ENCODE measurements at regions not wholly inside any gene's neighbourhood (a gene's known extent, or its start where the extent isn't known, plus 50 kb on each side); places are given as distances from the start of the nearest gene placed in this dataset.

- Histone ChIP-seq H3K27me3 (replicated peaks; ENCODE audit: control insufficient read depth, insufficient read depth, low read length) (no peaks in the 10 kb centered on the region), H3K4me1 (no peaks in the 10 kb centered on the region), H3K36me3 (ENCODE audit: control insufficient read depth, insufficient read depth, low read length) (no peaks in the 10 kb centered on the region), H3K9me3 (no peaks in the 10 kb centered on the region), H3K4me3 (ENCODE audit: low read depth, low read length) (no peak overlapping the region)
- no peak for DNase-seq
- Mint-ChIP-seq H3K27ac (ENCODE audit: unreplicated experiment) (no peak overlapping the region), H3K9me3 (ENCODE audit: unreplicated experiment) (no peaks in the 10 kb centered on the region), H3K4me3 (ENCODE audit: unreplicated experiment) (no peak overlapping the region), H3K36me3 (ENCODE audit: insufficient read depth, unreplicated experiment) (no peaks in the 10 kb centered on the region), H3K27me3 (ENCODE audit: insufficient read depth, unreplicated experiment) (peaks cover 2% of the 10 kb centered on the region), H3K4me1 (ENCODE audit: low read depth, unreplicated experiment) (no peaks in the 10 kb centered on the region)
- CTCF ChIA-PET: no interaction called here
- BruUV-seq (replicated peaks): no TSS peak
- TF ChIP-seq CTCF (IDR thresholded peaks at IDR 0.05; ENCODE audit: insufficient read depth in 1 of 2, low read depth in 1 of 2, low read length in 1 of 2, severe bottlenecking in 1 of 2, unreplicated experiment in 1 of 2): no peak
- intact Hi-C loops (cut with micrococcal nuclease; ENCODE audit: unreplicated experiment): no loop called here
- POLR2A ChIA-PET: no interaction called here
Measured at GRCh38 chr3:25071846-25072245, 356.2 kb upstream of the RARB start.

- BruUV-seq (replicated peaks): no TSS peak
- no peaks in the 10 kb centered on the region for H3K4me1 ChIP-seq
- no peaks in the 10 kb centered on the region for H3K9me3 Mint-ChIP-seq (ENCODE audit: unreplicated experiment)
- CTCF ChIA-PET: no interaction called here
- H3K27ac Mint-ChIP-seq (ENCODE audit: unreplicated experiment): no peak overlapping the region
- no peaks in the 10 kb centered on the region for H3K9me3 ChIP-seq
- POLR2A ChIA-PET: no interaction called here
- no peak overlapping the region for H3K4me3 Mint-ChIP-seq (ENCODE audit: unreplicated experiment)
- H3K27me3 Mint-ChIP-seq (ENCODE audit: insufficient read depth, unreplicated experiment): peaks cover 2% of the 10 kb centered on the region
- no peak for TF ChIP-seq CTCF (IDR thresholded peaks at IDR 0.05; ENCODE audit: insufficient read depth in 1 of 2, low read depth in 1 of 2, low read length in 1 of 2, severe bottlenecking in 1 of 2, unreplicated experiment in 1 of 2)
- intact Hi-C loops (cut with micrococcal nuclease; ENCODE audit: unreplicated experiment): no loop called here
- no peaks in the 10 kb centered on the region for H3K27me3 ChIP-seq (replicated peaks; ENCODE audit: control insufficient read depth, insufficient read depth, low read length)
- no peaks in the 10 kb centered on the region for H3K36me3 Mint-ChIP-seq (ENCODE audit: insufficient read depth, unreplicated experiment)
- DNase-seq: no peak
- H3K4me3 ChIP-seq (ENCODE audit: low read depth, low read length): no peak overlapping the region
- H3K36me3 ChIP-seq (ENCODE audit: control insufficient read depth, insufficient read depth, low read length): no peaks in the 10 kb centered on the region
- no peaks in the 10 kb centered on the region for H3K4me1 Mint-ChIP-seq (ENCODE audit: low read depth, unreplicated experiment)
Measured at GRCh38 chr3:25073423-25073822, 354.6 kb upstream of the RARB start.

- DNase-seq: no peak
- Mint-ChIP-seq H3K36me3 (ENCODE audit: insufficient read depth, unreplicated experiment) (no peaks in the 10 kb centered on the region), H3K27me3 (ENCODE audit: insufficient read depth, unreplicated experiment) (peaks cover 2% of the 10 kb centered on the region), H3K4me3 (ENCODE audit: unreplicated experiment) (no peak overlapping the region), H3K9me3 (ENCODE audit: unreplicated experiment) (no peaks in the 10 kb centered on the region), H3K27ac (ENCODE audit: unreplicated experiment) (no peak overlapping the region), H3K4me1 (ENCODE audit: low read depth, unreplicated experiment) (no peaks in the 10 kb centered on the region)
- no peaks in the 10 kb centered on the region for H3K4me1 ChIP-seq
- no peaks in the 10 kb centered on the region for H3K27me3 ChIP-seq (replicated peaks; ENCODE audit: control insufficient read depth, insufficient read depth, low read length)
- CTCF ChIA-PET: no interaction called here
- TF ChIP-seq CTCF (IDR thresholded peaks at IDR 0.05; ENCODE audit: insufficient read depth in 1 of 2, low read depth in 1 of 2, low read length in 1 of 2, severe bottlenecking in 1 of 2, unreplicated experiment in 1 of 2): no peak
- BruUV-seq (replicated peaks): no TSS peak
- H3K36me3 ChIP-seq (ENCODE audit: control insufficient read depth, insufficient read depth, low read length): no peaks in the 10 kb centered on the region
- no peaks in the 10 kb centered on the region for H3K9me3 ChIP-seq
- intact Hi-C loops (cut with micrococcal nuclease; ENCODE audit: unreplicated experiment): no loop called here
- no peak overlapping the region for H3K4me3 ChIP-seq (ENCODE audit: low read depth, low read length)
- POLR2A ChIA-PET: no interaction called here
Measured at GRCh38 chr3:25074149-25074548, 353.9 kb upstream of the RARB start.

Measured in Caco-2 (cell line).